ENCODE measurements at regions not wholly inside any gene's neighbourhood (a gene's known extent, or its start where the extent isn't known, plus 50 kb on each side); places are given as distances from the start of the nearest gene placed in this dataset.

DNA sequence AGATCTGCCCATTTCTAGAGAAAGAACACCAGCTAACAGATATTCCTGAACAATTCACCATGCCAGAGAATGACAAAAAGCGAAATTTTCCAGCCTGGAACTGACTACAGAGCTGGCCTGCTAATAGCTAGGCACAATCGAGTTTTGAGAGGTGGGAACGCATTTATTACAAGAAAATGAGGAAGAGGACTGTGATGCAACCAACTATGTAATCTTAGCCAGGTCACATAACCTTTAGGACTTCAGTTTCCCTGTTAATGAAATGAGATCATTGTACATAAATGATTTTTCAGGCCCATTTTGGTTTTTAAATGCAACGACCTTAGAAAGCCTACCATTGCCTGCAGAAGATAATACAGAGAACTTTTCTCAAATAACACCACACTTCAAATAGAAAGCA, 72.1 kb upstream of the SETMAR start:
- ChIA-PET POLR2A (no interaction called here), CTCF (no interaction called here)
- TF ChIP-seq TCF12 (IDR thresholded peaks at IDR 0.05): no peak
- TF ChIP-seq JUND (IDR thresholded peaks at IDR 0.05): no peak
- no peak for TF ChIP-seq GABPA (IDR thresholded peaks at IDR 0.05; ENCODE audit: low read depth)
- TF ChIP-seq RCOR1 (IDR thresholded peaks at IDR 0.05; ENCODE audit: low read length): no peak
- no peak for TF ChIP-seq FOXM1 (IDR thresholded peaks at IDR 0.05; ENCODE audit: low read depth)
- TF ChIP-seq EP300 (IDR thresholded peaks at IDR 0.05; ENCODE audit: borderline replicate concordance in 1 of 2, low read depth in 1 of 2, low read length in 1 of 2): no peak
- TF ChIP-seq, protein P1, sequence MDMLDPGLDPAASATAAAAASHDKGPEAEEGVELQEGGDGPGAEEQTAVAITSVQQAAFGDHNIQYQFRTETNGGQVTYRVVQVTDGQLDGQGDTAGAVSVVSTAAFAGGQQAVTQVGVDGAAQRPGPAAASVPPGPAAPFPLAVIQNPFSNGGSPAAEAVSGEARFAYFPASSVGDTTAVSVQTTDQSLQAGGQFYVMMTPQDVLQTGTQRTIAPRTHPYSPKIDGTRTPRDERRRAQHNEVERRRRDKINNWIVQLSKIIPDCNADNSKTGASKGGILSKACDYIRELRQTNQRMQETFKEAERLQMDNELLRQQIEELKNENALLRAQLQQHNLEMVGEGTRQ (IDR thresholded peaks at IDR 0.05; ENCODE audit: borderline replicate concordance, low read depth, low read length): no peak
- no peak for TF ChIP-seq RFX5 (IDR thresholded peaks at IDR 0.05; ENCODE audit: low read length)
- TF ChIP-seq SMC3 (IDR thresholded peaks at IDR 0.05; ENCODE audit: low read depth, low read length): no peak
- no peak for TF ChIP-seq RXRA (IDR thresholded peaks at IDR 0.05; ENCODE audit: borderline replicate concordance, low read depth)
- no peak for TF ChIP-seq RAD21 (IDR thresholded peaks at IDR 0.05; ENCODE audit: low read length)
- no peak for TF ChIP-seq SIN3A (IDR thresholded peaks at IDR 0.05; ENCODE audit: borderline replicate concordance, low read depth, low read length)
- no peak for TF ChIP-seq TEAD4 (IDR thresholded peaks at IDR 0.05; ENCODE audit: borderline replicate concordance, insufficient read depth)
- no peak for TF ChIP-seq IRF3 (IDR thresholded peaks at IDR 0.05; ENCODE audit: low read depth, low read length)
- TF ChIP-seq YY1 (IDR thresholded peaks at IDR 0.05; ENCODE audit: low read depth): no peak
- TF ChIP-seq, protein P2, sequence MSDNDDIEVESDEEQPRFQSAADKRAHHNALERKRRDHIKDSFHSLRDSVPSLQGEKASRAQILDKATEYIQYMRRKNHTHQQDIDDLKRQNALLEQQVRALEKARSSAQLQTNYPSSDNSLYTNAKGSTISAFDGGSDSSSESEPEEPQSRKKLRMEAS (IDR thresholded peaks at IDR 0.05; ENCODE audit: low read depth): no peak
- TF ChIP-seq NRF1 (IDR thresholded peaks at IDR 0.05; ENCODE audit: low read depth, low read length): no peak
- TF ChIP-seq CTCF (IDR thresholded peaks at IDR 0.05): no peak
- TF ChIP-seq PBX3 (IDR thresholded peaks at IDR 0.05): no peak
- Histone ChIP-seq H3K9ac (no peak overlapping the region), H3K9me2 (no peaks in the 10 kb centered on the region), H3K9me3 (no peaks in the 10 kb centered on the region), H2AFZ (ENCODE audit: low read depth) (no peak overlapping the region), H3K27ac (ENCODE audit: low read depth in 2 of 2, low read length in 1 of 2) (no peak overlapping the region), H3K79me2 (ENCODE audit: insufficient read depth) (no peaks in the 10 kb centered on the region), H3K27me3 (ENCODE audit: insufficient read depth) (no peaks in the 10 kb centered on the region), H3K4me3 (ENCODE audit: low read depth in 2 of 2, low read length in 1 of 2) (no peak overlapping the region), H3K4me2 (no peak overlapping the region), H3K36me3 (replicated peaks in 1 of 2; ENCODE audit: control insufficient read depth in 1 of 2, insufficient read depth in 2 of 2, low read length in 1 of 2) (no peaks in the 10 kb centered on the region), H4K20me1 (ENCODE audit: insufficient read depth) (no peaks in the 10 kb centered on the region), H3F3A (replicated peaks; ENCODE audit: insufficient read depth) (no peaks in the 10 kb centered on the region), H3K4me1 (ENCODE audit: control insufficient read depth in 1 of 2, insufficient read depth in 2 of 2, low read depth in 1 of 2, low read length in 1 of 2) (no peaks in the 10 kb centered on the region)
- DNase-seq: no peak
- 0% methylated on average over 4 of the region's 4 CpGs for WGBS (ENCODE audit: low lambda C conversion rate)
